AG10803 (cell line): ENCODE measurements at regions not wholly inside any gene's neighbourhood (a gene's known extent, or its start where the extent isn't known, plus 50 kb on each side); places are given as distances from the start of the nearest gene placed in this dataset.
"Not testable (repeated sequence)": the region's sequence is repeated elsewhere in the genome, so short reads cannot be mapped to it uniquely, and the experiment has no call there.

ENCODE experiments used
- DNase-seq: peaks from one replicate; pipeline ENCODE4 v3.0.0; 2010; ENCODE audit warnings: low read depth
- H3K4me3 ChIP-seq: 2 replicates; pipeline ENCODE4 v1.5.1; 2011; ENCODE audit warnings: mild to moderate bottlenecking, low read length, control low read depth
- CTCF ChIP-seq: conservative IDR thresholded peaks from 2 replicates; pipeline ENCODE4 v1.5.1; 2011; ENCODE audit warnings: mild to moderate bottlenecking, low read length, control low read depth, inconsistent platforms

DNA sequence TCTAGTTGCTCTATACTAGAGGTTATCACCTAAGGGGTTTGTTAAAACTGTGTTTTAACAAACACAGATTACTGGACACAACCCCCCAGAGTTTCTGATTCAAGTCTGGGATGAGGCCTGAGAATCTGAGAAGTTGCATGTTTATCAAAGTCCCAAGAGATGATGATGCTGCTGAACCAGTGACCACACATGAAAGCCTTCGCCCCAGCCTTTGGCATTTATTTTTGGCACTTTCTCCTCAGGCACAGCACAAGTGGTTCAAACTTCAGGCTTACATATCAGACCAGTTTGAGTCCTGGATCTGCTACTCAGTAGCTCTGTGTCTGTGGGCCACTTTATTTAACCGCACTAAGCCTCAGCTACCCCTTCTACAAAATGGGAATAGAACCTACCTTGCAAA is 407.2 kb upstream of the PIK3R1 start:
- H3K4me3 ChIP-seq = no peak overlapping the region
- peak; percentile 51 for DNase-seq
- TF ChIP-seq CTCF = no peak

DNA sequence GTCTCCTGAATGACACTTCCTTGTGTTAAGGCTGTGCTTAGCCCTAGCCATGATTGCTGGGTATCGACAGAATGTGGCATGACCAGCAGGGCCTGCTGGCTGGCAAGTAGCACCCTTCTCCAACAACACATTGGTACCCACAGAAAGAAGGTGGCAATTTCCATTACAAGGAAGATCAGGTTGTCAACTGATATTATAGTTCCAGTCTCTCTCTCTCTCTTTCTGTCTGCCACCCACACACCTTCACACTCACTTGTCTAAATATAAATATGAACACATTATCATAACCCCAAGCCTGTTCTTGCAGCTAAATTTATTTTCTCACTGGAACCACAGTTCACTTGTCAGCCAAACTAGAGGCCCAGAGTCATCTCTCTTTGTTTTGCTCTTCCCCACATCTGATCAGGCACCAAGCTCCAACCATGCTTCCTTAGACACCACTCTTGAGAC is 408.1 kb upstream of the PIK3R1 start:
- DNase-seq = no peak
- no peak for TF ChIP-seq CTCF
- no peak overlapping the region for H3K4me3 ChIP-seq

DNA sequence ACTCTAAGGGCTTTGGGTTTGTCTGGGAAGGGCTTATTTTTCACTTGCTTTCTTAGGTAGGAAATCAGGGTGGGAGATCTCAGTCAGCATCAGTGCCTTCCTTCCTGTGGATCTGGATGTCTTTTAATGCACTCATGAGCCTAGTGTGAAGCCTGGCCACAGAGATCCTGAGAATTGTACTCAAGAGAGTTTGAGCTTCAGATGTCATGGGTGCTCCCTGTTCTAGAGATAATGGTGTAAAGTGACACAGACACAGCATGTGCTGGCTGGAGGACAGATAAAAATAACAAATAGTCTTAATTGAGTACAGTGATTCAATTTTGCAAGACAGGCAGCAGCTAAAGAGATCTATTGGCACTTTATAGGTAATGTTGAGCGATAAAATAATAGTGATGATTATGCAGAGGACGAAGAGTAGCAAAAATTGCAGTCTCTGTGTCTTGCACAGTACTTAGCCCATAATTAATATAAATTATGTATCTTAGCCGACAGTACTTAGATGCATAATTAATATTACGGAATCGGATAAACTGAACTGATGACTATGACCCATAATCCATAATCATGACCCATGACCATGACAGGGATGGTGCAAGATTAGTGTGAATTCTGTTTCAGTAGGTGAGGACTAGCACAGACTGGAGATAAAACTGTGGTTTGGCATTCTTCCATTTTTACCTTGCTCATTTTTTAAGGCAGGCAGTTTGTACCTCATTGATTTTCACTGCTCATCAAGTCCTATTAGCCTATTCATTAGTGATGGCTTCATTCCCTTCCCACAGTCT is 408.7 kb upstream of the PIK3R1 start:
- DNase-seq = no peak
- TF ChIP-seq CTCF = no peak
- H3K4me3 ChIP-seq = no peak overlapping the region

DNA sequence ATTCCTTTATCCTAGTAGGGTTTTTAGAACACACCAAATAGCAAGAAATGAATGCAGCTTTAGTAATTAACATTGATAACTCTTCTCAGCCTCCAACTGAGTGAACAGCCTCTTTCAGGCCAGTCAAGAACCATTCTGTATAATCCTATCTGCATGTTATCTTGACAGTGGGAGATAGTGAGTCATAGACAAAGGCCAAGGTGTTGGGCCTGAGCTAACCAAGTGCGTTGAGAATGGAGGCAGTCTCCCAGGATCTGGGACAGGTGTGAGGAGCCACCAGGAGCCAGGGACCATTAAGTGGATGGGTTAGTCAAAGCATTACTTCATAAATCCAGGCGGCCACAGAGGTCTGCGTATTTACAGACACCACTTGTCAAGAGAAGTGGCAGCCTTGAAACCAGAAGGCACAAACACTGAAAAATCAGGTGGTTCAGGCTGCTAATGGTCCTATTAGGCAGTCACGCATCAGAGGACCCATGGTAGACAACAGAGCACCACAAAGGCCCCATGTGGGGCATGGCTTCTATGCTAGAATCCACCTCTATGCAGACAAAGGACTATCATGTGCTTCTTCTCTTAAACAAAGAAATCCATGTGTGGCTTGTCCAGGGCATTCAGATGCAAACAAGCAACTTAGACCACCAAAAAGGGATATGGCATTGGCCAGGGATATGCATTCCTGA is 409.7 kb upstream of the PIK3R1 start:
- no peak for DNase-seq
- no peak overlapping the region for H3K4me3 ChIP-seq
- TF ChIP-seq CTCF = no peak

DNA sequence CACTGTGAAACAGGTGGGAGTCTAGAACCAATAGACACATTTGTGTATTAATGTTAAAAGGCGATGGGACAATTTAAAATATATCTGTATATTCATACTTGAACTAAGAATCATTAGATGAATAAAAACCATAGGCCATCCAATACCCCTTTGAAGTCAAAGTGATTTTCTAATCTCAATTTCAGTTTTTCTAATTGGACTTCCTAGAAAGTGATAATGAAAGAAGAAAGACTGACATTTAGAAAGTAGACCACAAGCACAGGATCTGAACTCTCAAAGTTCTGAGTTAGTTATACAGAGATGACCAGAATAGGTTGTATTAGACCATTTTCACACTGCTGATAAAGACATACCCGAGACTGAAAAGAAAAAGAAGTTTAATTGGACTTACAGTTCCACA is 412.8 kb upstream of the PIK3R1 start:
- DNase-seq = no peak
- H3K4me3 ChIP-seq = no peak overlapping the region
- TF ChIP-seq CTCF = no peak

GRCh38 chr5:67799732-67800234 is 415.8 kb upstream of the PIK3R1 start:
- peak; percentile 87 for DNase-seq
- H3K4me3 ChIP-seq = no peak overlapping the region
- no peak for TF ChIP-seq CTCF

- H3K4me3 ChIP-seq, DNase-seq: not testable (repeated sequence)
These were observed 417.1 kb upstream of the PIK3R1 start for GRCh38 chr5:67798470-67798869.
